ENCODE measurements at regions not wholly inside any gene's neighbourhood (a gene's known extent, or its start where the extent isn't known, plus 50 kb on each side); places are given as distances from the start of the nearest gene placed in this dataset.

DNA sequence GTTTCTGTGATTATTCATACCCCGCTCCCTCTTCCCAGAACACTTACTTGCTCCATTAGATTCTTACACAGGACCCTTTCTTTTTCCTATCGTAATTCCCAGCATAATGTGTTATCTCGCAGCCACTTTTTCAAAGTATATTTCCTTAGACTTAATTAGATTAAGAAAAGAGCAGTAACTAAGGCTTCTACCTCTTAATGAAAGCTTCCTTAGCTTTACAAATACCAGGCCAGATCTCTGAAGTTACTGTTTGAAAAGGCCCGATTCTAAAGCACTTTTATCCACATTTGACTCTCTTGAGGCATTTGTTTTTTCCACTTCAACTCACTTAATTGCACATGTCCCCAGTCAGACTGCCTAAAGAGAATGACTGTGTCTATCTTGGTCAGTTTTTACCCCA lies 1264.3 kb upstream of the ADGRL2 start:
- 100% methylated on average over 1 of the region's 4 CpGs for WGBS (ENCODE audit: insufficient coverage)
- H3K36me3 Mint-ChIP-seq, result no peaks in the 10 kb centered on the region
- H3K9me3 Mint-ChIP-seq, result peaks cover 2 to 9% (median 6%) of the 10 kb centered on the region in 7 donors
- H3K27ac Mint-ChIP-seq, result no peak overlapping the region
- H4K20me1 ChIP-seq (ENCODE audit: insufficient read depth, low read length), result no peaks in the 10 kb centered on the region
- H3K27me3 ChIP-seq (ENCODE audit: control insufficient read depth in 2 of 2, insufficient read depth in 2 of 2, low read length in 2 of 2), result no peaks in the 10 kb centered on the region
- H3K27me3 Mint-ChIP-seq (ENCODE audit: low read depth in 3 of 3), result no peaks in the 10 kb centered on the region
- no peak overlapping the region for H3K27ac ChIP-seq (ENCODE audit: low read depth in 1 of 2, low read length in 2 of 2)
- no peaks in the 10 kb centered on the region for H3K4me1 Mint-ChIP-seq
- intact Hi-C loops (cut with micrococcal nuclease), result no loop called here
- no peaks in the 10 kb centered on the region for H3K79me2 ChIP-seq (ENCODE audit: insufficient read depth, low read length)
- H3K9me3 ChIP-seq (replicated peaks in 1 of 2; ENCODE audit: control insufficient read depth in 1 of 2, insufficient read depth in 1 of 2, low read length in 2 of 2), result peaks cover 0 to 8% of the 10 kb centered on the region in 2 donors
- TF ChIP-seq, protein P1, sequence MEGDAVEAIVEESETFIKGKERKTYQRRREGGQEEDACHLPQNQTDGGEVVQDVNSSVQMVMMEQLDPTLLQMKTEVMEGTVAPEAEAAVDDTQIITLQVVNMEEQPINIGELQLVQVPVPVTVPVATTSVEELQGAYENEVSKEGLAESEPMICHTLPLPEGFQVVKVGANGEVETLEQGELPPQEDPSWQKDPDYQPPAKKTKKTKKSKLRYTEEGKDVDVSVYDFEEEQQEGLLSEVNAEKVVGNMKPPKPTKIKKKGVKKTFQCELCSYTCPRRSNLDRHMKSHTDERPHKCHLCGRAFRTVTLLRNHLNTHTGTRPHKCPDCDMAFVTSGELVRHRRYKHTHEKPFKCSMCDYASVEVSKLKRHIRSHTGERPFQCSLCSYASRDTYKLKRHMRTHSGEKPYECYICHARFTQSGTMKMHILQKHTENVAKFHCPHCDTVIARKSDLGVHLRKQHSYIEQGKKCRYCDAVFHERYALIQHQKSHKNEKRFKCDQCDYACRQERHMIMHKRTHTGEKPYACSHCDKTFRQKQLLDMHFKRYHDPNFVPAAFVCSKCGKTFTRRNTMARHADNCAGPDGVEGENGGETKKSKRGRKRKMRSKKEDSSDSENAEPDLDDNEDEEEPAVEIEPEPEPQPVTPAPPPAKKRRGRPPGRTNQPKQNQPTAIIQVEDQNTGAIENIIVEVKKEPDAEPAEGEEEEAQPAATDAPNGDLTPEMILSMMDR (IDR thresholded peaks at IDR 0.05), result no peak
- no peaks in the 10 kb centered on the region for H3K4me1 ChIP-seq (ENCODE audit: control insufficient read depth in 1 of 2, insufficient read depth in 2 of 2, low read length in 2 of 2)
- H2AFZ ChIP-seq (ENCODE audit: insufficient read depth, low read depth, low read length, poor library complexity, severe bottlenecking), result no peak overlapping the region
- no peak for DNase-seq
- no peak overlapping the region for H3K9ac ChIP-seq (ENCODE audit: insufficient read depth, low read length, poor library complexity, severe bottlenecking)
- H3K36me3 ChIP-seq (replicated peaks in 1 of 2; ENCODE audit: control insufficient read depth in 1 of 2, insufficient read depth in 2 of 2, low read length in 2 of 2), result no peaks in the 10 kb centered on the region
- H3K4me3 ChIP-seq (replicated peaks in 1 of 3; ENCODE audit: low read depth in 2 of 3, low read length in 3 of 3), result no peak overlapping the region
- no peak overlapping the region for H3K4me3 Mint-ChIP-seq
- no peak overlapping the region for H3K4me2 ChIP-seq (replicated peaks; ENCODE audit: extremely low read depth, low read length, poor library complexity, severe bottlenecking)

DNA sequence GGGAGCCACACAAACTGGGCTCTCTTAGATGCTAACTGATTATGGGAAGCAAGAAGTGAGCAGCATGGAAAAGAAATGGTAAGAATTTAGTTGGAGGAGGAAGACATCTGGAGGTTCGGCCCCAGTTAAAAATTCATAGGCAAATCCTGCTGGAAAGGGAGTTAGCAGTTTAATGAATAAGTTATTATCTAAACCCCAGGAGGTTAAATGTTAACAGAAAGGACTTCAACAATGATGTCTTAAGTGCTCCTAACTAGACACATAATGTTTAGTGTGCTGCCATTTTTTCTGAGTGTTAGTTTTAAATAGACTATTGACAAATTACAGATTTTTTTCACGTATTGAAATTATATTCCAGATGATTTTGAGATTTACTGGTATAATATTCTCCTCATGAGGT lies 1265.3 kb upstream of the ADGRL2 start:
- Histone ChIP-seq H3K4me3 (replicated peaks in 1 of 3; ENCODE audit: low read depth in 2 of 3, low read length in 3 of 3) (no peak overlapping the region), H3K79me2 (ENCODE audit: insufficient read depth, low read length) (no peaks in the 10 kb centered on the region), H3K27me3 (ENCODE audit: control insufficient read depth in 2 of 2, insufficient read depth in 2 of 2, low read length in 2 of 2) (no peaks in the 10 kb centered on the region), H3K9me3 (replicated peaks in 1 of 2; ENCODE audit: control insufficient read depth in 1 of 2, insufficient read depth in 1 of 2, low read length in 2 of 2) (peaks cover 0 to 8% of the 10 kb centered on the region in 2 donors), H4K20me1 (ENCODE audit: insufficient read depth, low read length) (no peaks in the 10 kb centered on the region), H3K36me3 (replicated peaks in 1 of 2; ENCODE audit: control insufficient read depth in 1 of 2, insufficient read depth in 2 of 2, low read length in 2 of 2) (no peaks in the 10 kb centered on the region), H3K4me1 (ENCODE audit: control insufficient read depth in 1 of 2, insufficient read depth in 2 of 2, low read length in 2 of 2) (no peaks in the 10 kb centered on the region), H3K4me2 (replicated peaks; ENCODE audit: extremely low read depth, low read length, poor library complexity, severe bottlenecking) (no peak overlapping the region), H3K27ac (ENCODE audit: low read depth in 1 of 2, low read length in 2 of 2) (no peak overlapping the region), H2AFZ (ENCODE audit: insufficient read depth, low read depth, low read length, poor library complexity, severe bottlenecking) (no peak overlapping the region), H3K9ac (ENCODE audit: insufficient read depth, low read length, poor library complexity, severe bottlenecking) (no peak overlapping the region)
- Mint-ChIP-seq H3K4me1 (no peaks in the 10 kb centered on the region), H3K4me3 (no peak overlapping the region), H3K9me3 (peaks cover 2 to 9% (median 6%) of the 10 kb centered on the region in 7 donors), H3K36me3 (no peaks in the 10 kb centered on the region), H3K27me3 (ENCODE audit: low read depth in 3 of 3) (no peaks in the 10 kb centered on the region), H3K27ac (no peak overlapping the region)
- intact Hi-C loops (cut with micrococcal nuclease), result no loop called here
- WGBS (ENCODE audit: insufficient coverage), result 83% methylated on average over 1 of the region's 2 CpGs
- no peak for DNase-seq
- TF ChIP-seq, protein P1 (IDR thresholded peaks at IDR 0.05), result no peak
